Neural progenitor cell (in vitro differentiated cells): ENCODE measurements at regions not wholly inside any gene's neighbourhood (a gene's known extent, or its start where the extent isn't known, plus 50 kb on each side); places are given as distances from the start of the nearest gene placed in this dataset.

Experiments
- DNase-seq: peaks from one replicate; pipeline ENCODE4 v3.0.0-alpha.2; 2016; ENCODE audit warnings: low spot score
- H2AFZ ChIP-seq: fragments of 200-600 bp; sonication (generic); replicated peaks from 2 replicates; pipeline ENCODE4 v1.6.1; 2016; ENCODE audit warnings: antibody characterized with exemption
- H3F3A ChIP-seq: fragments of 200-600 bp; sonication (generic); 2 replicates; pipeline ENCODE4 v1.6.1; 2016; ENCODE audit warnings: antibody characterized with exemption, low read depth
- H3K27ac ChIP-seq: fragments of 200-600 bp; sonication (generic); 2 replicates; pipeline ENCODE4 v1.5.1; 2016; ENCODE audit warnings: mild to moderate bottlenecking
- H3K27me3 ChIP-seq: fragments of 200-600 bp; sonication (generic); 2 replicates; pipeline ENCODE4 v1.6.1; 2016; ENCODE audit warnings: mild to moderate bottlenecking, moderate library complexity
- H3K36me3 ChIP-seq: fragments of 200-600 bp; sonication (generic); 2 replicates; pipeline ENCODE4 v1.5.1; 2016
- H3K4me1 ChIP-seq: fragments of 200-600 bp; sonication (generic); 2 replicates; pipeline ENCODE4 v1.6.1; 2016; ENCODE audit warnings: mixed run types
- H3K4me2 ChIP-seq: fragments of 200-600 bp; sonication (generic); 2 replicates; pipeline ENCODE4 v1.6.1; 2016
- H3K4me3 ChIP-seq: fragments of 200-600 bp; sonication (generic); 2 replicates; pipeline ENCODE4 v1.5.1; 2016
- H3K79me2 ChIP-seq: fragments of 200-600 bp; sonication (generic); 2 replicates; pipeline ENCODE4 v1.6.1; 2016; ENCODE audit warnings: low read depth
- H3K9ac ChIP-seq: fragments of 200-600 bp; sonication (generic); 2 replicates; pipeline ENCODE4 v1.6.1; 2016
- H3K9me3 ChIP-seq: fragments of 200-600 bp; sonication (generic); 2 replicates; pipeline ENCODE4 v1.5.1; 2016; ENCODE audit warnings: low read depth
- H4K20me1 ChIP-seq: fragments of 200-600 bp; sonication (generic); 2 replicates; pipeline ENCODE4 v1.6.1; 2016; ENCODE audit warnings: low read depth
- H3K27ac Mint-ChIP-seq: 3 replicates; pipeline ENCODE4 v1.8.0; 2021; ENCODE audit warnings: mixed read lengths
- H3K27me3 Mint-ChIP-seq: 2 replicates; pipeline ENCODE4 v1.8.0; 2022; ENCODE audit warnings: low read depth, mild to moderate bottlenecking, inconsistent platforms, moderate library complexity, mixed read lengths; ENCODE audit not compliant: insufficient read depth
- H3K36me3 Mint-ChIP-seq: 3 replicates; pipeline ENCODE4 v1.8.0; 2021; ENCODE audit warnings: mixed read lengths
- H3K4me1 Mint-ChIP-seq: 3 replicates; pipeline ENCODE4 v1.8.0; 2021; ENCODE audit warnings: mixed read lengths
- H3K4me3 Mint-ChIP-seq: 3 replicates; pipeline ENCODE4 v1.8.0; 2021; ENCODE audit warnings: mild to moderate bottlenecking, moderate library complexity, mixed read lengths
- H3K9me3 Mint-ChIP-seq: 3 replicates; pipeline ENCODE4 v1.8.0; 2020; ENCODE audit warnings: mixed read lengths
- EZH2 ChIP-seq: fragments of 200-600 bp; sonication (generic); IDR thresholded peaks from 2 replicates; pipeline ENCODE4 v1.6.1; 2017; ENCODE audit warnings: antibody characterized with exemption, mild to moderate bottlenecking, moderate library complexity
- EZH2phosphoT487 ChIP-seq: fragments of 200-600 bp; sonication (generic); IDR thresholded peaks from 2 replicates; pipeline ENCODE4 v1.6.1; 2017; ENCODE audit warnings: antibody characterized with exemption
- TF ChIP-seq, protein P1 (sequence below): fragments of 200-600 bp; sonication (generic); IDR thresholded peaks from 2 replicates; pipeline ENCODE4 v1.5.1; 2017; ENCODE audit warnings: antibody characterized with exemption, mild to moderate bottlenecking

DNA sequence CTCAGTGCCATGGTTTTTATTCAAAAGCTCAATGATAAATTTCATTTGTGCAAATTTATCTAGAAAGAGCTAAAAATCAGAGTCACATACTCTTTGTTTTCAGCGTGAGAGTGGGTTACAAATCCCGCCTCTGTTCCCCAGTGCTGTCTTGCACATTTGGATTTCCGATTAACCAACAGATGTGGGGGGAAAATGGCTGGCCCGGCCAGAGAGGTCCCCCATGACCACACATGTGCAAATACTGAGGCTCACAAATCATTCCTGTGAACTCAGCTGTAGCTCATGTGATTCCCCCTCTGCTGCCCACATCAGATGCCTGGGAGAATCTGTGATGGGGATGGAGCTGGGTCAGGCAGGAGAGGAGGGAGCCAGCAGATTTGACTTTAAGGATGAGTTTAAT is 168.7 kb downstream of the PAX1 start:
- no peak for TF ChIP-seq EZH2phosphoT487
- TF ChIP-seq, protein P1, sequence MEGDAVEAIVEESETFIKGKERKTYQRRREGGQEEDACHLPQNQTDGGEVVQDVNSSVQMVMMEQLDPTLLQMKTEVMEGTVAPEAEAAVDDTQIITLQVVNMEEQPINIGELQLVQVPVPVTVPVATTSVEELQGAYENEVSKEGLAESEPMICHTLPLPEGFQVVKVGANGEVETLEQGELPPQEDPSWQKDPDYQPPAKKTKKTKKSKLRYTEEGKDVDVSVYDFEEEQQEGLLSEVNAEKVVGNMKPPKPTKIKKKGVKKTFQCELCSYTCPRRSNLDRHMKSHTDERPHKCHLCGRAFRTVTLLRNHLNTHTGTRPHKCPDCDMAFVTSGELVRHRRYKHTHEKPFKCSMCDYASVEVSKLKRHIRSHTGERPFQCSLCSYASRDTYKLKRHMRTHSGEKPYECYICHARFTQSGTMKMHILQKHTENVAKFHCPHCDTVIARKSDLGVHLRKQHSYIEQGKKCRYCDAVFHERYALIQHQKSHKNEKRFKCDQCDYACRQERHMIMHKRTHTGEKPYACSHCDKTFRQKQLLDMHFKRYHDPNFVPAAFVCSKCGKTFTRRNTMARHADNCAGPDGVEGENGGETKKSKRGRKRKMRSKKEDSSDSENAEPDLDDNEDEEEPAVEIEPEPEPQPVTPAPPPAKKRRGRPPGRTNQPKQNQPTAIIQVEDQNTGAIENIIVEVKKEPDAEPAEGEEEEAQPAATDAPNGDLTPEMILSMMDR = no peak
- TF ChIP-seq EZH2 = no peak
- no peaks in the 10 kb centered on the region for H3K27me3 Mint-ChIP-seq
- Histone ChIP-seq H3K4me1 (peaks cover 14% of the 10 kb centered on the region), H3F3A (peaks cover 15% of the 10 kb centered on the region), H3K9ac (no peak overlapping the region), H3K79me2 (no peaks in the 10 kb centered on the region), H3K27ac (no peak overlapping the region), H3K36me3 (no peaks in the 10 kb centered on the region), H3K4me2 (no peak overlapping the region), H3K27me3 (no peaks in the 10 kb centered on the region), H2AFZ (no peak overlapping the region), H3K9me3 (peaks cover 3% of the 10 kb centered on the region), H3K4me3 (no peak overlapping the region), H4K20me1 (no peaks in the 10 kb centered on the region)
- no peak overlapping the region for H3K27ac Mint-ChIP-seq
- H3K9me3 Mint-ChIP-seq = no peaks in the 10 kb centered on the region
- DNase-seq = no peak
- H3K36me3 Mint-ChIP-seq = no peaks in the 10 kb centered on the region
- H3K4me3 Mint-ChIP-seq = no peak overlapping the region
- H3K4me1 Mint-ChIP-seq = no peaks in the 10 kb centered on the region

DNA sequence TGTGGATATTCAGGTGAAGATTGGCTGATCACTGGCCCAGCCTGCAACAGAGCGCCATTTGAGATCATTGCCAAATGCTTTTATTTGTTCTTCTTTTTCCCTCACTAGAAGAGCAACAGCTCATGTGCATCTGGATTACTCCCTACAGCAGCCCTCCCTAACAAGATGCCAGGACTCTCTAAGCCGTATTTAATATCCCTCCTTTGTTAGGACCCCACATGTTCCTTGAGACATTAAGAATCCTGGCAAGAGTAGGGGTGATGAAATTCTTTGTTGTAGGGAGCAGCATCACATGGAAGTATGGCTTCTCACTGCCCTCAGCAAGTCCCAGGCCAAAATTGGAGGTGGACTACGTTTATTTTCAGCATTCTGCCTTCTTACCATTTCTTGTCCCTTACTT is 167.8 kb downstream of the PAX1 start:
- Mint-ChIP-seq H3K36me3 (no peaks in the 10 kb centered on the region), H3K9me3 (no peaks in the 10 kb centered on the region), H3K4me3 (no peak overlapping the region), H3K4me1 (no peaks in the 10 kb centered on the region), H3K27me3 (no peaks in the 10 kb centered on the region), H3K27ac (no peak overlapping the region)
- Histone ChIP-seq H3K9ac (no peak overlapping the region), H3K4me1 (peaks cover 14% of the 10 kb centered on the region), H3K4me2 (no peak overlapping the region), H4K20me1 (no peaks in the 10 kb centered on the region), H3K27me3 (no peaks in the 10 kb centered on the region), H3K27ac (no peak overlapping the region), H3K79me2 (no peaks in the 10 kb centered on the region), H3K9me3 (peaks cover 1% of the 10 kb centered on the region), H2AFZ (no peak overlapping the region), H3K36me3 (no peaks in the 10 kb centered on the region), H3F3A (peaks cover 15% of the 10 kb centered on the region), H3K4me3 (no peak overlapping the region)
- TF ChIP-seq EZH2phosphoT487 = no peak
- TF ChIP-seq, protein P1 = no peak
- no peak for TF ChIP-seq EZH2
- no peak for DNase-seq

DNA sequence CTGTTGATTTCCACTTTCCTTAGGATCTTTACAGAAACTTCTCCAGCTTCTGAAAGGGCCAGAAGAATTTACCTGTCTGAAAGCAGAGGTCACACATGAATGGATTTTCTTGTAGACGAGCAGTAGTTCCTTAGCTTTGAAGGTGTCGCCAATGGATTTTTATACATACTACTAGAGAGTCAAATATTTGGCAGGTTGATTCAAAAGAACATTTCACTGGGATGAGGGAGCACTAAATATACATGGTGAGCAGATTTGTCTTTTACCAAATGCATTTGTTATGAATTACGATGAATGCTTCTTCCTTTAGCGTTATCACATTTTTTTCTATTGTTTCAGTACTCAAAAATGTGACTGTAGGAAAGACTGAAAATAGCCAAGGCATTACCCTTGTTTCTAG is 162.3 kb downstream of the PAX1 start:
- no peak for DNase-seq
- Histone ChIP-seq H3K4me2 (no peak overlapping the region), H3K4me3 (no peak overlapping the region), H3K79me2 (no peaks in the 10 kb centered on the region), H3K27ac (no peak overlapping the region), H3K4me1 (peaks cover 20% of the 10 kb centered on the region), H3K9me3 (no peaks in the 10 kb centered on the region), H3K27me3 (no peaks in the 10 kb centered on the region), H2AFZ (no peak overlapping the region), H3K36me3 (no peaks in the 10 kb centered on the region), H3K9ac (no peak overlapping the region), H4K20me1 (no peaks in the 10 kb centered on the region), H3F3A (peaks cover 16% of the 10 kb centered on the region)
- Mint-ChIP-seq H3K9me3 (no peaks in the 10 kb centered on the region), H3K27ac (no peak overlapping the region), H3K36me3 (no peaks in the 10 kb centered on the region), H3K4me3 (no peak overlapping the region), H3K4me1 (no peaks in the 10 kb centered on the region), H3K27me3 (no peaks in the 10 kb centered on the region)
- TF ChIP-seq, protein P1 = no peak
- no peak for TF ChIP-seq EZH2
- no peak for TF ChIP-seq EZH2phosphoT487

DNA sequence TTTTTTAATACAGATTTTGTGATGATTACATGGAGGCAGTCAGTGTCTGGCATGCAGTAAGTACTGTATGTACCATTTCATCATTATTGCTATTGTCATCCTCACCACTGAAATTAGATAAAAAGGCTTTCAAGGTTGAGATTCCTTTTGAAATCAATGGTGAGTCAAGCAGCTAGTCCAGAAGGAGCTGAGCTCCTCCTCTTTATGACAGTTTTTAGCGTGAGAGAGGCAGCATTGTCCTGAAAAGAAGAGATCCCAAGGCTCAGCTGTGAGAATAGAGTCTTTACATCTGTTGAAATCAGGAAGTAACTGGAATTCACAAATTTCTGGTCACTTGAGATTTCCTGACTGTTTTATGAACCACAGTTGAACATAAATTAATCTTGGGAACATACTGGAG is 161.9 kb downstream of the PAX1 start:
- Histone ChIP-seq H3K4me3 (no peak overlapping the region), H3K27ac (no peak overlapping the region), H3K27me3 (no peaks in the 10 kb centered on the region), H3K4me2 (no peak overlapping the region), H3K9ac (no peak overlapping the region), H3F3A (peaks cover 20% of the 10 kb centered on the region), H2AFZ (no peak overlapping the region), H3K4me1 (peaks cover 24% of the 10 kb centered on the region), H3K9me3 (no peaks in the 10 kb centered on the region), H3K79me2 (no peaks in the 10 kb centered on the region), H4K20me1 (no peaks in the 10 kb centered on the region), H3K36me3 (no peaks in the 10 kb centered on the region)
- Mint-ChIP-seq H3K27ac (no peak overlapping the region), H3K4me3 (no peak overlapping the region), H3K27me3 (no peaks in the 10 kb centered on the region), H3K4me1 (no peaks in the 10 kb centered on the region), H3K9me3 (no peaks in the 10 kb centered on the region), H3K36me3 (no peaks in the 10 kb centered on the region)
- TF ChIP-seq EZH2 = no peak
- TF ChIP-seq, protein P1 = no peak
- no peak for TF ChIP-seq EZH2phosphoT487
- DNase-seq = no peak
